IPS-18a (cell line): ENCODE measurements at regions not wholly inside any gene's neighbourhood (a gene's known extent, or its start where the extent isn't known, plus 50 kb on each side); places are given as distances from the start of the nearest gene placed in this dataset.
"Not testable (repeated sequence)": the region's sequence is repeated elsewhere in the genome, so short reads cannot be mapped to it uniquely, and the experiment has no call there.

ENCODE experiments used
- H3K27ac ChIP-seq: one replicate; pipeline ENCODE4 v1.5.1; 2013; ENCODE audit warnings: low read length
- H3K27me3 ChIP-seq: one replicate; pipeline ENCODE4 v1.6.1; 2013; ENCODE audit warnings: mild to moderate bottlenecking, low read length; ENCODE audit not compliant: control insufficient read depth, insufficient read depth
- H3K36me3 ChIP-seq: one replicate; pipeline ENCODE4 v1.6.1; 2013; ENCODE audit warnings: low read depth, low read length; ENCODE audit not compliant: control insufficient read depth
- H3K4me1 ChIP-seq: one replicate; pipeline ENCODE4 v1.6.1; 2013; ENCODE audit warnings: low read depth, low read length; ENCODE audit not compliant: control insufficient read depth
- H3K4me3 ChIP-seq: one replicate; pipeline ENCODE4 v1.5.1; 2013; ENCODE audit warnings: low read length
- H3K9ac ChIP-seq: one replicate; pipeline ENCODE4 v1.6.1; 2013; ENCODE audit warnings: mild to moderate bottlenecking, low read length, moderate library complexity
- H3K9me3 ChIP-seq: one replicate; pipeline ENCODE4 v1.6.1; 2013; ENCODE audit warnings: low read depth, low read length; ENCODE audit not compliant: control insufficient read depth

DNA sequence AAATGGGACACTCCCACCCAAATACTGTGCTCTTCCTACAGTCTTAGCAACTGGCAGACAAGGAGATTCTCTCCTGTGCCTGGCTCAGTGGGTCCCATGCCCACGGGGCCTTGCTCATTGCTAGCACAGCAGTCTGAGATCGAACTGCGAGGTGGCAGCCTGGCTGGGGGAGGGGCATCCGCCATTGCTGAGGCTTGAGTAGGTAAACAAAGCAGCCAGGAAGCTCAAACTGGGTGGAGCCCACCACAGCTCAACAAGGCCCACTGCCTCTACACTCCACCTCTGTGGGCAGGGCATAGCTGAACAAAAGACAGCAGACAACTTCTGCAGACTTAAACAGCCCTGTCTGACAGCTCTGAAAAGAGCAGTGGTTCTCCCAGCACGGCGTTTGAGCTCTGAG is 174.8 kb downstream of the COL12A1 start:
- not testable (repeated sequence) for H3K9ac ChIP-seq, H3K27me3 ChIP-seq, H3K4me1 ChIP-seq, H3K36me3 ChIP-seq, H3K4me3 ChIP-seq, H3K9me3 ChIP-seq, H3K27ac ChIP-seq

DNA sequence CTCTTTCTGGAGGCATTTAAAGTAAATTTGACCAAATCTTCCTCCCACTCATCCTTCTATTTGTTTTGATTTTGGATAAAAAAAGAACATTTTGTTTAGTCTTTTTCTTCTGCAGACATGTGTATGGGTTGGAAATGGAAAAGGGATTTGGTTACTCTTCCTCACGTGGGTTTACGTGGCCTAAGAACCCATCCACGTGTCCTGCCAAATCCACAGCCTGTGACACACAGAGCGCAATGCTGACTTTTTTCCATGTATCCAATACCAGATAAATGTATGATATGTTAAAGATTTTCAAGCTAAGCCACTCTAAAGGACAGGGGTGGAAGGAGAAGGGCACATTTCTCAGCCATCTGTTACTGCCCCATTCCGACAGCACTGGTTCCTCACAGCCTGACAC is 176.5 kb downstream of the COL12A1 start:
- no peak overlapping the region for H3K4me3 ChIP-seq
- no peak overlapping the region for H3K27ac ChIP-seq
- no peak overlapping the region for H3K9ac ChIP-seq
- no peaks in the 10 kb centered on the region for H3K4me1 ChIP-seq
- H3K27me3 ChIP-seq, result no peaks in the 10 kb centered on the region
- no peaks in the 10 kb centered on the region for H3K9me3 ChIP-seq
- no peaks in the 10 kb centered on the region for H3K36me3 ChIP-seq

DNA sequence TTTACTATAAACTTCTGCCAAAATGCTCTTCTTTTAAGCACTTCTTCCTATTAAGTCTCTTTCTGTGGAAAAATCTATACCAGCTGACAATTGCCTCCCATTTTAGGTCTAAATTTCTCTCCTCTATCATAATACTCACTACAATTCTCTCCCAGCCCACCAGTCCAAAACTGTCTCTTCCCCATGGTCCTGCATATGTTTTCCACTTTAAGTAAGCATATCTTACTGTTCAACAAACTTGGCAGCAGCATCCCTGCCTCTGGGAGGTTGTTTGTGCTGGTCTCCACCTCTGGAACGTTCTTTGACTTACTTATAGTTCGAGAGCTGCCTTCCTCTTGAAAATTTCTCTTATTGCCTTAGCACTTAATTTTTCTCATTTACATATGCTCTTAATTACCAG is 180.5 kb downstream of the COL12A1 start:
- no peaks in the 10 kb centered on the region for H3K4me1 ChIP-seq
- no peak overlapping the region for H3K27ac ChIP-seq
- no peaks in the 10 kb centered on the region for H3K9me3 ChIP-seq
- H3K36me3 ChIP-seq, result no peaks in the 10 kb centered on the region
- H3K4me3 ChIP-seq, result no peak overlapping the region
- no peaks in the 10 kb centered on the region for H3K27me3 ChIP-seq
- no peak overlapping the region for H3K9ac ChIP-seq

DNA sequence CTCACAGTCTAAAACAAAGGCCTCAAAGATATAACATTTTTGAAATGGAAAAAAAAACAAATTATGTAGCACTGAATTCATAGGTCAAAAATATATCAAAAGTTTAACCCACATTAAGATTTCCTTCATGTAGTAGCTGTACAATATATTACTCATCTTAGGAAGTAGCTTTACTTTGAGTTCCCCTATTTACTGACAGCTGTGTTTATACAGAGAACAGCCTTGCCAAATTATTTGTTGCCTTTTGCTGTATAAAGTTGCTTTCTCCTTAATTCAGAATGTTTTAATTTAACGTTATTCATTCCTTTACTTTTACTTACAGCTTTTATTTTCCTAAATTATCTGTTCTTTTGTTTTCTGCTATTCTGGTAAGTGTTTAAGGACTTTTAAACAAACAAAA is 181.0 kb downstream of the COL12A1 start:
- H3K27me3 ChIP-seq, result no peaks in the 10 kb centered on the region
- H3K36me3 ChIP-seq, result no peaks in the 10 kb centered on the region
- no peaks in the 10 kb centered on the region for H3K9me3 ChIP-seq
- no peaks in the 10 kb centered on the region for H3K4me1 ChIP-seq
- H3K27ac ChIP-seq, result no peak overlapping the region
- no peak overlapping the region for H3K9ac ChIP-seq
- no peak overlapping the region for H3K4me3 ChIP-seq

DNA sequence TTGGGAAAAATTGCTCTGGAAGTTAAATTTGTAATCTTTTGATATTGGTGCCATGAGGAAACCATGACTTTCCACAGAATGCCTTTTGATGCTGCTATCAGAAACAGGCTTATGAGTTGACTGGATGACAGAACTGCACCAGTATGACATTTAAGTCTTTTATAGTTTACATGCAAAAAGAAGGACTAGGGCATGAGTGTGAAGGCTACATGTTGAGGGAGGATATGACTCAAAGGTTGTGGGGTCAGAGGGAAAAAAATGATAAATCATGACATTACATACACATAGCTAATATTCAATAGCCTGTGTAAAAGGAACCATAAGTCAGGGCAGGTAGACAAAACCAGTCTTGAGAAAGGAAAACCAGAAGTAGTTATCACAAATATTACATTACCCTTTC is 182.2 kb downstream of the COL12A1 start:
- H3K36me3 ChIP-seq, result no peaks in the 10 kb centered on the region
- H3K27me3 ChIP-seq, result no peaks in the 10 kb centered on the region
- no peaks in the 10 kb centered on the region for H3K4me1 ChIP-seq
- H3K9ac ChIP-seq, result no peak overlapping the region
- H3K9me3 ChIP-seq, result no peaks in the 10 kb centered on the region
- no peak overlapping the region for H3K4me3 ChIP-seq
- no peak overlapping the region for H3K27ac ChIP-seq

DNA sequence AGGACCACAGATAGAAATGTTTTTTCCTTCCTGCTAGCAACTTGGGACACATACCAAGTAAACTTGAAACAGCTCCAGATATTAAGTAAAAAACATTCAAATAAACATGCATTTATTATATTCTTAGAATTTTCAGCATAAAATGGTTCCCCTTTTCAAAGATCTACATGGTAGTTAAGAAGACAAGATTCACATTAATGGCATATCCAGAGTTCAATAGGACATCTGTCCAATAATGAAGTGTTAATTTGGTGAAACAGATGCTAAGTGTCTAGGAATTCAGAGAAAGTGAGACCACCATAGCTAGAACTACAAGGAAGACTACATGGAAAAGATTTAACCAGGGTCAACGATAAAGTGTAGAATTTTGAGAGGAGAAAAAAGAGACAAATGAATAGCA is 184.9 kb downstream of the COL12A1 start:
- no peaks in the 10 kb centered on the region for H3K36me3 ChIP-seq
- H3K27me3 ChIP-seq, result no peaks in the 10 kb centered on the region
- no peak overlapping the region for H3K9ac ChIP-seq
- H3K9me3 ChIP-seq, result no peaks in the 10 kb centered on the region
- H3K27ac ChIP-seq, result no peak overlapping the region
- H3K4me3 ChIP-seq, result no peak overlapping the region
- no peaks in the 10 kb centered on the region for H3K4me1 ChIP-seq

DNA sequence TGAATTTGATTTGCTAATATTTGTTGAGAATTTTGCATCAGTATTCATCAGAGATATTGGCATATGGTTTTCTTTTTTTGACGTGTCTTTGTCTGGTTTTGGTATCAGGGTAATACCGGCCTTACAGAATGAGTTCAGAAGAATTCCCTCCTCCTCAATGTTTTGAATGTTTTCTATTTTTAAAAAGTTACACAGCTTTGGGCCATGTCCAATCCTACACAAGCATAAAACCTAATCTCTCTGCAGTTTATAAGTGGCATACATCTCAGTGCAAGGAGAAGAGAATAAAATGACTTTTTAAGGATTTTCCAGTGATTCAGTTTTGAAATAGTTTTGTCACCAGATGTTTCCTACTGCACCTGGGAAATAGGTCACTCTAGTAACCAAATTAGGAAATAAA is 185.5 kb downstream of the COL12A1 start:
- Histone ChIP-seq H3K9me3 (no peaks in the 10 kb centered on the region), H3K4me1 (no peaks in the 10 kb centered on the region), H3K36me3 (no peaks in the 10 kb centered on the region), H3K4me3 (no peak overlapping the region), H3K27ac (no peak overlapping the region), H3K9ac (no peak overlapping the region), H3K27me3 (no peaks in the 10 kb centered on the region)

DNA sequence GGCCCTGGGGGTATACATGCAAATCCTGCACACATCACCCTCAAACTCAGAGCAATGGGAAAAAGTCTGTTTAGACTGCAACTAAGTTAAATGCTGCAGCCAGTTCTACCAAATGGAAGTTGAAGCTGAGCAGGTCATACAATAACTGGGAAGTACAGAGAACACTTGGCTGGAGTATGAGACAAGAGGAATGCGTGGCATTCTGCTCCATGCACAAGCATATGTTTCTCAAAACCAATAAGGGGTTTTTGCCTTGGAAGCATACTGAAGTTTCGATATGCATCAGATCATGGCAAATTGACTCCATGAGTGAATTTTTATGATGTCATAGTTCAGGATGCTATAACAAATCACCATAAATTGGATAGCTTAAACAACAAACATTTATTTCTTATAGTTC is 193.8 kb downstream of the COL12A1 start:
- no peaks in the 10 kb centered on the region for H3K36me3 ChIP-seq
- no peaks in the 10 kb centered on the region for H3K9me3 ChIP-seq

DNA sequence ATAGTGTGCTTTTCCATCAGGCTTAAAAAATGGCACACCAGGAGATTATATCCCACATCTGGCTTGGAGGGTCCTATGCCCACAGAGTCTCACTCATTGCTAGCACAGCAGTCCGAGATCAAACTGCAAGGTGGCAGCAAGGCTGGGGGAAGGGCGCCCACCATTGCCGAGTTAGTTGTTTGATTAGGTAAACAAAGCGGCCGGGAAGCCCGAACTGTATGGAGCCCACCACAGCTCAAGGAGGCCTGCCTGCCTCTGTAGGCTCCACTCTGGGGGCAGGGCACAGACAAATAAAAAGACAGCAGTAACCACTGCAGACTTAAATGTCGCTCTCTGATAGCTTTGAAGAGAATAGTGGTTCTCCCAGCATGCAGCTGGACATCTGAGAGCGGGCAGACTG is 201.9 kb downstream of the COL12A1 start:
- not testable (repeated sequence) for H3K9me3 ChIP-seq, H3K36me3 ChIP-seq, H3K9ac ChIP-seq, H3K4me1 ChIP-seq, H3K4me3 ChIP-seq, H3K27me3 ChIP-seq, H3K27ac ChIP-seq

More for the DNA sequence above, 193.8 kb downstream of the COL12A1 start:
- Histone ChIP-seq H3K27me3 (no peaks in the 10 kb centered on the region), H3K9ac (no peak overlapping the region), H3K4me3 (no peak overlapping the region), H3K27ac (no peak overlapping the region), H3K4me1 (no peaks in the 10 kb centered on the region)

DNA sequence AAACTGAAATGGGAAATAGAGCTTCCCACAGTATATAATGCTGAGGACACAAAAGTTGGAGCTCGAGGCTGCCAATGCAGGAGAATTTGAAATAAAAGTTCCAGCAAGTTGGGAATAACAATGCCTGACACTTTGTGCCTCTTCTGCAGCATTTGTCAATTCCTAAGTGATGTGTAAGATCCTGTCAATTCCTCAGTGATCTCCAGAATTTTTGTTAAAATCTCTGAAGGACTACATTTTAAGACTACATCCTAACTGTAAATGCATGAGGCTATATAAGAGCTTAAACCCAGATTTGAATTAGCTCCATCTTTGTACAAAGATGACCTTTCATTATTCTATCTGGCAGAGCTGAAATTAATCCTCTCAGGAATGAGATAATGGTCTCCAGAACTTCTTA is 208.2 kb downstream of the COL12A1 start:
- H3K27me3 ChIP-seq, result no peaks in the 10 kb centered on the region
- H3K27ac ChIP-seq, result no peak overlapping the region
- no peak overlapping the region for H3K4me3 ChIP-seq
- no peaks in the 10 kb centered on the region for H3K9me3 ChIP-seq
- peaks cover 5% of the 10 kb centered on the region for H3K4me1 ChIP-seq
- no peak overlapping the region for H3K9ac ChIP-seq
- no peaks in the 10 kb centered on the region for H3K36me3 ChIP-seq

DNA sequence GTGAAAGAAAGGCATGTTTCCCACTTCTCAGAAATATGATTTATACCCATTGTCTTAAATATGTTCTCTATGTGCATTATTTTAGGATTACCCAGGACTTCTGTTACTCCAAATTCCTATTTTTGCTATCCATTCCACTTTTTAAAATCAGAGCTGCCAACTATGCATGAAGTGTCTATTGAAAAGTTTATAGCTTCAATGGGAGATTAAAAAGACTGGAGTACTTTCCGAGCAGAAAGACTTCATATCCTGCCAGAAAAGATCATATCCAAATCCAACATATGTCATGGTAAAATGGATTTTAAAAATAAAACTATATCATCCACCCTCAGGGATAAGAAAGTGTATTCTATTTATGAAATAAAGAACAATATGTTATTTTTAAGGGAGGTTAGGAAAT is 212.7 kb downstream of the COL12A1 start:
- no peaks in the 10 kb centered on the region for H3K9me3 ChIP-seq
- H3K36me3 ChIP-seq, result no peaks in the 10 kb centered on the region

DNA sequence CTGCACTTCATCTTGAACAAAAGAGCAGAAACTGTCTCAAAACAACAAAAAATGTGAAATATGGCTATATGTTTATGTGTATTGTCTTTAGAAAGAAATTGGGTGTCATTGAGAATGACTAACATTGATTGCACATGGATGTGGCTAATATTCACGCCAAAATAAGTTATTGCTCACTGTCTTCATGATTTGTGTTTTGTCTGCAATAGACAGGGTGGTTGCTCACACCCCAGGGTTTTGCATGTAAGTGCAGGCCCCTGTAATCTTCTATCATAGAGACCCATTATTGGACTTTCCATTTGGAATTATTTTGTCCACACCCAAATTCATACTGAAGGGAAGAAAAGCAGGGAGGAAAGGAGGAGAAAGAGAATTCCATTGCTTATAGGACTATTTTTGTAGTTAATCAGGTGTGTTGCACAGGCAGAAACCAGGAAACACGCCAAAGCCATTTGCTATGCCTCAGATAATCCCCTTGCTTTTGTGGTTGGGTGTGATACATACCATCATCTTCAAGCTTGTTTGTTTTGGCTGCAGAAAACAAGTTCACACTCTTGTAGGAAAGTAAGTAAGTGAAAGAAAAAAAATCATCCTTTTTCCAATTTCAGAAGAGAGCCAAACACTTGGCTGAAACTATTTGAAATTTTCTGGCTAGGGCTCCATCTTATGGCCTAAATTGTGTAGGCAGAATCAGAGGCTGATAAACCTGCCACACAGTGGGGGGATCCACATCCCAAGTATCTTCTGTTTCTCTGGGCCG is 214.1 kb downstream of the COL12A1 start:
- no peak overlapping the region for H3K9ac ChIP-seq
- no peak overlapping the region for H3K27ac ChIP-seq
- no peaks in the 10 kb centered on the region for H3K36me3 ChIP-seq
- H3K4me1 ChIP-seq, result peaks cover 5% of the 10 kb centered on the region
- H3K27me3 ChIP-seq, result no peaks in the 10 kb centered on the region
- H3K4me3 ChIP-seq, result no peak overlapping the region
- H3K9me3 ChIP-seq, result peaks cover 4% of the 10 kb centered on the region

More for the DNA sequence above, 212.7 kb downstream of the COL12A1 start:
- Histone ChIP-seq H3K9ac (no peak overlapping the region), H3K4me3 (no peak overlapping the region), H3K27me3 (no peaks in the 10 kb centered on the region), H3K27ac (no peak overlapping the region), H3K4me1 (peaks cover 5% of the 10 kb centered on the region)
